Breast epithelium (tissue), 3 donors: ENCODE measurements at regions not wholly inside any gene's neighbourhood (a gene's known extent, or its start where the extent isn't known, plus 50 kb on each side); places are given as distances from the start of the nearest gene placed in this dataset.

Experiments
- POLR2A ChIP-seq: fragments of 450-650 bp; IDR thresholded peaks from one replicate; pipeline ENCODE4 v1.6.1; 2016; ENCODE audit warnings: antibody characterized with exemption, mild to moderate bottlenecking, moderate library complexity
- POLR2AphosphoS5 ChIP-seq, 3 donors: sonication (generic); formaldehyde crosslinking; IDR thresholded peaks; one replicate each; pipeline ENCODE4 v1.6.1; 2017; ENCODE audit warnings: antibody characterized with exemption in 3 of 3
- TF ChIP-seq, protein P1 (sequence below), 3 donors: fragments of 450-650 bp; IDR thresholded peaks; one replicate each; pipeline ENCODE4 v1.5.1; 2016 to 2017; ENCODE audit warnings: antibody characterized with exemption in 3 of 3, mild to moderate bottlenecking in 3 of 3, moderate library complexity in 3 of 3

DNA sequence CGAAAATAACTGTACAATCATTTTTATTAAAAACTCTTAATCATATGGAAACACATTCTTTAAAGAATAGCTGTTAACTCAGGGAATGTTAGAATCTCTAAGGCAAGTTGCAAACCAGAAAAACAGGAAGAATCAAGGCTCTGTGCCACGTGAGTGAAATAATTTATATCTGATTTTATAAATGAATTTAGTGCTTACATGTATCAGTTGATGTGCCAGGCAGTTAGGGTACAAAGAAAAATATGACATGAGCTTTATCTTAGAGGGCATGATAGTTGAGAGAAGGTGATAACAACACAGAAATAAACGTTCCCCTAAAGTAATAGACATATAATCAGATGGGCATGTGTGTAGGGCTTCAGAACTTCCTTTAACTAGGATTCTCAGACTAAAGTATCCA is 734.5 kb upstream of the CCDC179 start:
- TF ChIP-seq, protein P1, sequence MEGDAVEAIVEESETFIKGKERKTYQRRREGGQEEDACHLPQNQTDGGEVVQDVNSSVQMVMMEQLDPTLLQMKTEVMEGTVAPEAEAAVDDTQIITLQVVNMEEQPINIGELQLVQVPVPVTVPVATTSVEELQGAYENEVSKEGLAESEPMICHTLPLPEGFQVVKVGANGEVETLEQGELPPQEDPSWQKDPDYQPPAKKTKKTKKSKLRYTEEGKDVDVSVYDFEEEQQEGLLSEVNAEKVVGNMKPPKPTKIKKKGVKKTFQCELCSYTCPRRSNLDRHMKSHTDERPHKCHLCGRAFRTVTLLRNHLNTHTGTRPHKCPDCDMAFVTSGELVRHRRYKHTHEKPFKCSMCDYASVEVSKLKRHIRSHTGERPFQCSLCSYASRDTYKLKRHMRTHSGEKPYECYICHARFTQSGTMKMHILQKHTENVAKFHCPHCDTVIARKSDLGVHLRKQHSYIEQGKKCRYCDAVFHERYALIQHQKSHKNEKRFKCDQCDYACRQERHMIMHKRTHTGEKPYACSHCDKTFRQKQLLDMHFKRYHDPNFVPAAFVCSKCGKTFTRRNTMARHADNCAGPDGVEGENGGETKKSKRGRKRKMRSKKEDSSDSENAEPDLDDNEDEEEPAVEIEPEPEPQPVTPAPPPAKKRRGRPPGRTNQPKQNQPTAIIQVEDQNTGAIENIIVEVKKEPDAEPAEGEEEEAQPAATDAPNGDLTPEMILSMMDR (IDR thresholded peaks at IDR 0.05) = no peak
- TF ChIP-seq POLR2A (no peak), POLR2AphosphoS5 (IDR thresholded peaks at IDR 0.05) (no peak)
